A673 (cell line): ENCODE measurements at regions not wholly inside any gene's neighbourhood (a gene's known extent, or its start where the extent isn't known, plus 50 kb on each side); places are given as distances from the start of the nearest gene placed in this dataset.

Source experiments
- BruUV-seq: library from RNA; stranded (reverse); fragments of 400-500 nt; replicated peaks from 2 replicates; lab custom pipeline; 2021; lab: Mats Ljungman, UMichigan
- CTCF ChIA-PET: fragments of 300-600 bp; sonication (Branson Sonifier 250); formaldehyde crosslinking; loops from one replicate; lab custom pipeline; 2022; ENCODE audit warnings: antibody characterized with exemption; lab: Charles Lee
- POLR2A ChIA-PET: fragments of 300-600 bp; sonication (Branson Sonifier 250); formaldehyde crosslinking; loops from one replicate; lab custom pipeline; 2022; ENCODE audit warnings: antibody characterized with exemption; ENCODE audit not compliant: low non-redundant PET; lab: Charles Lee
- DNase-seq: peaks from one replicate; pipeline ENCODE4 v3.0.0-alpha.2; 2015; ENCODE audit warnings: low spot score
- H3K27ac ChIP-seq: fragments of 200-600 bp; sonication (generic); 2 replicates; pipeline ENCODE4 v1.5.1; 2016; ENCODE audit warnings: mixed run types, low read depth, mild to moderate bottlenecking, mixed read lengths, antibody characterized with exemption, low read length; ENCODE audit not compliant: poor library complexity, severe bottlenecking
- H3K27me3 ChIP-seq: fragments of 200-600 bp; sonication (generic); replicated peaks from 2 replicates; pipeline ENCODE4 v1.6.1; 2017; ENCODE audit warnings: mixed run types, low read depth, mild to moderate bottlenecking, mixed read lengths, antibody characterized with exemption, low read length; ENCODE audit not compliant: insufficient read depth, poor library complexity
- H3K36me3 ChIP-seq: fragments of 200-600 bp; sonication (generic); 2 replicates; pipeline ENCODE4 v1.6.1; 2016; ENCODE audit warnings: mixed run types, mild to moderate bottlenecking, mixed read lengths, antibody characterized with exemption, low read length; ENCODE audit not compliant: insufficient read depth, poor library complexity, severe bottlenecking
- H3K4me1 ChIP-seq: fragments of 200-600 bp; sonication (generic); 2 replicates; pipeline ENCODE4 v1.6.1; 2017; ENCODE audit warnings: mixed run types, mild to moderate bottlenecking, mixed read lengths, antibody characterized with exemption, low read length; ENCODE audit not compliant: insufficient read depth, poor library complexity, severe bottlenecking
- H3K4me3 ChIP-seq: fragments of 200-600 bp; sonication (generic); 2 replicates; pipeline ENCODE4 v1.5.1; 2016; ENCODE audit warnings: low read depth, mixed run types, mild to moderate bottlenecking, mixed read lengths, low read length; ENCODE audit not compliant: poor library complexity, severe bottlenecking
- H3K9me3 ChIP-seq: fragments of 200-600 bp; sonication (generic); 2 replicates; pipeline ENCODE4 v1.6.1; 2016; ENCODE audit warnings: mixed run types, low read depth, mild to moderate bottlenecking, mixed read lengths, antibody characterized with exemption, low read length; ENCODE audit not compliant: poor library complexity, severe bottlenecking
- EZH2 ChIP-seq: fragments of 200-600 bp; sonication (generic); IDR thresholded peaks from 2 replicates; pipeline ENCODE4 v1.6.1; 2017; ENCODE audit warnings: borderline replicate concordance, low read depth, mild to moderate bottlenecking, mixed read lengths, antibody characterized with exemption, low read length; ENCODE audit not compliant: poor library complexity, severe bottlenecking
- intact Hi-C: fragments of 100-400 bp; cut with micrococcal nuclease; formaldehyde crosslinking; loops from one replicate; pipeline ENCODE4 v1.10.0; 2022; ENCODE audit not compliant: unreplicated experiment
- TF ChIP-seq, protein P1 (sequence below): fragments of 300-800, 200-600 bp; sonication (generic); conservative IDR thresholded peaks from 2 replicates; pipeline ENCODE4 v1.5.1; 2017; ENCODE audit warnings: low read depth, mild to moderate bottlenecking, antibody characterized with exemption, low read length, moderate library complexity, mixed read lengths

DNA sequence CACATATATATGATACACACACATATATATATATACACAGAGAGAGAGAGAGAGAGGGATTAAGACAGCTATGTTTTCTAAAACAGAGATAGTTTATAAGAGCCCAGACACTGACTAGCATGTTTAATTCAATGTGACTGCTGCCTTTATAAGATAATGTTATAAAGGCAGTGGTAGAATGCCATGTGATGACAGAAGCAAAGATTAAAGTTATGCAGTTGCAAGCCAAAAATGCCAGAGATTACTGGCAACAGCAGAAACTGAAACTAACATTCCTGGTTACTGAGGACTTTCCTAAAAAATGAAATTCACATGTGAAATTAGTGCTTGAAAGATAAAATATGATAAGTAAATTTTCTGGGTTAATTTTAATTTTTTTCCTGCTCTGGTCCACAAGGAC lies 1888.9 kb downstream of the LRRC4C start:
- no TSS peak for BruUV-seq
- CTCF ChIA-PET, result no interaction called here
- intact Hi-C loops, result loop anchor here (5.0 kb wide), 1 partner anchor 722 kb away; no protein-coding TSS in a partner anchor
- H3K27me3 ChIP-seq, result no peaks in the 10 kb centered on the region
- H3K9me3 ChIP-seq, result peaks cover 5% of the 10 kb centered on the region
- peak overlapping the region; percentile 37 for H3K27ac ChIP-seq
- H3K4me3 ChIP-seq, result no peak overlapping the region
- no peaks in the 10 kb centered on the region for H3K36me3 ChIP-seq
- H3K4me1 ChIP-seq, result peaks cover 38% of the 10 kb centered on the region
- POLR2A ChIA-PET, result no interaction called here
- DNase-seq, result peak; percentile 72
- TF ChIP-seq, protein P1, sequence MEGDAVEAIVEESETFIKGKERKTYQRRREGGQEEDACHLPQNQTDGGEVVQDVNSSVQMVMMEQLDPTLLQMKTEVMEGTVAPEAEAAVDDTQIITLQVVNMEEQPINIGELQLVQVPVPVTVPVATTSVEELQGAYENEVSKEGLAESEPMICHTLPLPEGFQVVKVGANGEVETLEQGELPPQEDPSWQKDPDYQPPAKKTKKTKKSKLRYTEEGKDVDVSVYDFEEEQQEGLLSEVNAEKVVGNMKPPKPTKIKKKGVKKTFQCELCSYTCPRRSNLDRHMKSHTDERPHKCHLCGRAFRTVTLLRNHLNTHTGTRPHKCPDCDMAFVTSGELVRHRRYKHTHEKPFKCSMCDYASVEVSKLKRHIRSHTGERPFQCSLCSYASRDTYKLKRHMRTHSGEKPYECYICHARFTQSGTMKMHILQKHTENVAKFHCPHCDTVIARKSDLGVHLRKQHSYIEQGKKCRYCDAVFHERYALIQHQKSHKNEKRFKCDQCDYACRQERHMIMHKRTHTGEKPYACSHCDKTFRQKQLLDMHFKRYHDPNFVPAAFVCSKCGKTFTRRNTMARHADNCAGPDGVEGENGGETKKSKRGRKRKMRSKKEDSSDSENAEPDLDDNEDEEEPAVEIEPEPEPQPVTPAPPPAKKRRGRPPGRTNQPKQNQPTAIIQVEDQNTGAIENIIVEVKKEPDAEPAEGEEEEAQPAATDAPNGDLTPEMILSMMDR, result no peak
- TF ChIP-seq EZH2, result no peak

DNA sequence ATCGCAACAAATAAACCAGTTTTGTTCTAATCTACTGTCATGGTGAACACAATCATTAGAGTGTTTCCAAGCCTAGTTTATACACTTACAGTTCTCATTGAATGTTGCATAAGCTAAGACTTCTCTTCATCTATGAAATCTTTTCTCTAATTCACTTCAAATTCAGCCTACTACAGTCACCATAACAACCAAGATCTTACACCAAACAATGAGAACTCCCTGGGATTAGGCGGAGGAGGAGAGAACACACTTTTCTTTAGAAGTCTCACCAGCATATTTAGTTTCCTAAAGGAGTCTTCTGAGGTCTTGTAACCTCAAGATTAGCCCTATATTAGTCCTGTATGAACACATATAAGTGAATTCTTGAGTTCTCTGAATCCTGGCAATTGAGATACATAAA lies 1889.7 kb downstream of the LRRC4C start:
- peak; percentile 50 for DNase-seq
- intact Hi-C loops, result loop anchor here (5.0 kb wide), 1 partner anchor 723 kb away; no protein-coding TSS in a partner anchor
- ChIA-PET CTCF (no interaction called here), POLR2A (no interaction called here)
- TF ChIP-seq EZH2, result no peak
- TF ChIP-seq, protein P1, result no peak
- H3K4me3 ChIP-seq, result no peak overlapping the region
- H3K27ac ChIP-seq, result peak overlapping the region; percentile 53
- no peaks in the 10 kb centered on the region for H3K36me3 ChIP-seq
- H3K4me1 ChIP-seq, result peaks cover 38% of the 10 kb centered on the region
- H3K9me3 ChIP-seq, result peaks cover 5% of the 10 kb centered on the region
- no peaks in the 10 kb centered on the region for H3K27me3 ChIP-seq
- BruUV-seq, result no TSS peak

DNA sequence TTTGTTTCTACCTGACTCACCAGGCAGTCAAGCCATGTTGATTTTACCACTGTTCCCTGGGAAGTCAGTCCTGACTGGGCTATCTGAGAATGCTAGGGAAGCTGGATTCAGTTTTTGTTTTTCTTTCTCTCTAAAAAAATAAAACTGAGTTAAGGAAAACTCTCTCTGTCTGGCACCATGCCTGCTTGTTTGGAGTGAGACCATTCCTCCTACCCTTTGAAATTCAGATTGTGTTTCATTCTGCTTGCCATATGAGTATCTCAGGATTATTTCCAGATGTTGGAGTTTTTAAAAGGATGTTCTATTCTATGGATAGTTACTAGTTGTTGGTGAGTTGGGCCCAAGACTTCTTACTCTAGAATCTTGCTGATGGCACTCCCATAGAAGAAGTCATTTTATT lies 1917.0 kb downstream of the LRRC4C start:
- intact Hi-C loops, result no loop called here
- CTCF ChIA-PET, result interaction anchor here (1.2 kb wide), 1 partner anchor 25 kb away, joined by 4 read pairs; no protein-coding TSS in a partner anchor
- TF ChIP-seq, protein P1, result no peak
- no peak for TF ChIP-seq EZH2
- no peak for DNase-seq
- Histone ChIP-seq H3K4me1 (no peaks in the 10 kb centered on the region), H3K27ac (no peak overlapping the region), H3K36me3 (no peaks in the 10 kb centered on the region), H3K27me3 (no peaks in the 10 kb centered on the region), H3K4me3 (no peak overlapping the region), H3K9me3 (no peaks in the 10 kb centered on the region)
- POLR2A ChIA-PET, result no interaction called here
- BruUV-seq, result no TSS peak
